ENCODE measurements at regions not wholly inside any gene's neighbourhood (a gene's known extent, or its start where the extent isn't known, plus 50 kb on each side); places are given as distances from the start of the nearest gene placed in this dataset.

DNA sequence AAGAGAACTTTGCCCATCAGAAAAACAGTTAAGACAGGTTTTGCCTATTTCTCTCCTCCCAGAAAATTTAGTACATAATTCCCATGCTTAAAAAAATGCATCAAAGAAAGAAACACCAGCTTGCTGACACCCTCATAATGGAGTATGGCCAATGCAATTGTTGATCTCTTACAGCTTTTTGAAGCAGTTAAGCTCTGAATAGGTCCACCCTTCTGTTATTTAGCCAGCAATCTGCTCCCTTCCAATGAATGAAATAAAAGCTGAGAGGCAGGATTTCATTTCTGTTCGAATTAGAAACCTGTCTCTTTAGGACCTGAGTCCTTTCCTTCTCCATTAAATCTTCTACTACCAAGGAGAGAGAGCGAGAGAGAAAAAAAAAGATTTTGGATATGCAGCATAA lies 288.7 kb downstream of the RNF144B start:
- no peak for DNase-seq

GRCh38 chr6:18676548-18676947 lies 289.4 kb downstream of the RNF144B start:
- no peak for DNase-seq

- no peak for DNase-seq
These were observed 293.7 kb downstream of the RNF144B start for GRCh38 chr6:18680842-18681241.

- DNase-seq: no peak
These were observed 294.8 kb downstream of the RNF144B start for GRCh38 chr6:18681832-18682503.

- DNase-seq: no peak
These were observed 297.2 kb downstream of the RNF144B start for GRCh38 chr6:18684343-18684742.

DNA sequence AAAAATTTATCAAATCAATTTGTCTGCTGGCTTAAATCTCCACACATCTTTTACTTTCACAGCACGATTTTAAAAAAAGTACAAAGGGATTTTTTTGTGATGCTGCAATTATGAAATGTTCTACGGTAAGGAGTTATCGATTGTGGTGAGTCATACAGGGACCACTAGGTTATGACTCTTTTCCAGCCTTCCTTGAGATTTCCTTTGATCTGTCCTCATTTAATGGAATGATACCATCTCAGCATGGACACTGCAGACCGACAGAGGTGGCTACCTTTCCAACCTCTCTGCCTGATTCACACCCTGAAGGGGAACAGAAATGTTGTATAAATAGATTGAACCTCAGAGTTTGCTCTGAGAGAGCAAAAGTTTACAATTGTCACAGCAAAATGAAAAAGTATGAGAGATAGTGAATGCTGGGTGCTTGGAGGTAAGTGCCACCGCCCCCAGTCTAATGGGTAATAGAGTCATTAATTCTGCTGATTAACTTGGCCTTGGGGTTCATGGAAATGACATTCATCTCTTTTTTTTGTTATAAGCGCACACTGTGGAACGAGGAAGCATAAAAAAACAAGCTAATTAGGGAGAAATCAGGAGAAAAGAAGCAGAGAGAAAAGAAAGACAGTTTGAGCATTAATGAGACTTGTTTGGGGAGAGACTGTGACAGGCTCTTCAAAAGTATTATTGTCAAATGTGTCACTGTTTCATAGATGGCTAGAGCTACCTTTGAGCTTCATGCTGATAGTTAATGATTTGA lies 306.0 kb downstream of the RNF144B start:
- DNase-seq: no peak

- DNase-seq: no peak
These were observed 306.7 kb downstream of the RNF144B start for GRCh38 chr6:18693881-18694280.

DNA sequence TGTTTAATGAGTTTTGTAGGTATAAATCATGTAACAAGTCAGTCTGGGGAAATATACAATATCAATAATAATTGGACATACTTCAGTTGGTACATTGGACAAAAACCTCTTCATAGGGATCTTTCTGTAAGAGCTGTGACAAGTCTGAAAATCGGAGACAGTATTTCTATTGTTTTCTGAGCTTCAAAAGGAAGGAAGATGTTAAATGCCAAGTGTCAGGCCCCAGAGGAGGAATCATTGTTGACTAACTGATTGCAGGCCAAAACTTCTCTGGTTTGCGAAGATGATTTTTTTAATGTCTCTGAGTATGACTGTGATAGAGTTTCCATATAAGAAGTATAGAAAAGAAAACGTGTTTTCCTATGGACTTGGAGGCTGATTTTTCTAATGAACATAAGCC lies 316.4 kb downstream of the RNF144B start:
- no peak for DNase-seq

- peak; percentile 20 for DNase-seq
These were observed 320.7 kb downstream of the RNF144B start for GRCh38 chr6:18707714-18708439.

- DNase-seq: no peak
These were observed 325.4 kb downstream of the RNF144B start for GRCh38 chr6:18712595-18712994.

GRCh38 chr6:18720075-18720474 lies 332.9 kb downstream of the RNF144B start:
- DNase-seq: no peak

DNA sequence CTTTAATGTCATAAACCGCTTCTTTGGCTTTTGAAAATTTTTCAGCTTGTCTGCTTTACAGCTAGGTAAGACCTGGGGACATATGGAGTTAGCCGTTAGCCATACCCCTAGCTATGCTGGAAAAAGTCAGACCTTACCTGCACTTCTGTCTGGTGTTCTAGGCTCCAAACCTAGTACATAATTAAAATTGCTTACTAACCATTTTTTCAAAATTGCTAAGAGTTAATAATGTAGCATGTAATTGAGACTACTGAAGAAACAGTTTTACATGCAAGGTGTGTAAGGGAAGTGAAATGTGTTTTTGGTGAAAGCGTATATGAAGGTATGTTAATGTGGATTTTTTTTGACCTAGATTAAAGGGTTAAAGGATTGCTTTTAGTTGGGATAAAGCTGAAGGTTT lies 336.9 kb downstream of the RNF144B start:
- DNase-seq: no peak

- DNase-seq: no peak
These were observed 338.3 kb downstream of the RNF144B start for GRCh38 chr6:18725449-18725848.

DNA sequence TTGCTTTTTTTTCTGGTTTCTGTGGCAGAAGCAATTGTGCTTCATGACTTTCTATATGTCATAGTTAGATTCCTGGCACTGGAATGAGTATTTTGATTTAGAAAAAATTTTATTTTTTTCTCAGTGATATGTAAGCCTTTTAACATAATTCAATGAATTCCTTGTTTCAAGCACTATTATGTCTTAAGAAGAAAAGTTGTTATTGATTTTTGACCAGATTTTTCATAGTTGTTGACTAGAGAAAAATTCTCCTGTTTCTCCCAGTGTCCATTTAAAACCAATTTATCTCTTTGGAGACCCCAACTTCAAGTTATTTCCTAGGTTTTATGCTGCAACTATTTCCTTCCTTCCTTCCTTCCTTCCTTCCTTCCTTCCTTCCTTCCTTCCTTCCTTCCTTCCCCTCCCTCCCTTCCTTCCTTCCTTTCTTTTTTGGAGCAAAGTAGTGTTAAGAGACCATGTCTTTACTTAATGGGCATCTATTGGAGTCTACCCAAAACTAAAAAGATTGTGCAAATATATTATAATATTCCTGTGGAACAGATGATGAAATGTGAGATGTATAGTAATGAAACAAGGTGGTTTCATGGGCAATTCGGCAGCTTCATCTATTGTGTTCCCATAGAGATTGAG lies 346.9 kb downstream of the RNF144B start:
- no peak for DNase-seq

DNA sequence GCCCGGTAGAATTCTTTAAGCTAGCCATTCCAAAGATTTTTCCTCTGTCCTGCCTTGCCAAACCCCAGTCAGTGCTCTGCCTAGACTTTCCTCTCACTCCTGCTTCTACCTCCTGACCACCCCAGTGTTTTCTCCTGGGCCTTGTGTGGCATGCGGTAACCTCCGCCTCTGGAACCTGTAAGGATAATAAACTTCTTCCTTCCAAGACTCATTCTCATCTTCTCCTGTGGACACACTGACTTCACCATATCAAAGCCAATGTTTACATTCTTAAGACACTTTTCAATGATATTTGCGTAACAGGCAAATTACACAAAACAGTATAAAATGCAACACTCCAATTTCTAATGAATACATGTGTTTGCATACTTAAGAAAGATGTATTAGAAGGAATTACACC lies 354.6 kb downstream of the RNF144B start:
- DNase-seq: no peak

DNA sequence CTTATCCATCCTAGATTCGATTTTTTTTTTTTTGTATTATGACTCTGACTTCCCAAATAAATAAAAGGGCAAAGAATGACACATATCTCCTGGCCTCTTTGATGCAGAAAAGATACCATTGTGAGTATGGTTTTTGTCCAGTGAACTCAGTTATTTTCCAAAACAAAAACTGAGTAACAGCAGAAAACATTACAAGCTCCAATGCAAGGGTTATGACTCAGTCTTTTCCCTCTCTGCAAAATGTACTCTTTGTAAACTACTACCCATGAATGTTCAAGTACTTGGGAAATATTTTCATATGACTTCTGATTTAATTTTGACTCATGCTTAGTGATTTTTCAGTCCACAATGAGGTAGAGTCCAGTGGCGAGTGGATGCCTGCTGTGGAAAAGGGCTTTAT lies 355.3 kb downstream of the RNF144B start:
- no peak for DNase-seq

DNA sequence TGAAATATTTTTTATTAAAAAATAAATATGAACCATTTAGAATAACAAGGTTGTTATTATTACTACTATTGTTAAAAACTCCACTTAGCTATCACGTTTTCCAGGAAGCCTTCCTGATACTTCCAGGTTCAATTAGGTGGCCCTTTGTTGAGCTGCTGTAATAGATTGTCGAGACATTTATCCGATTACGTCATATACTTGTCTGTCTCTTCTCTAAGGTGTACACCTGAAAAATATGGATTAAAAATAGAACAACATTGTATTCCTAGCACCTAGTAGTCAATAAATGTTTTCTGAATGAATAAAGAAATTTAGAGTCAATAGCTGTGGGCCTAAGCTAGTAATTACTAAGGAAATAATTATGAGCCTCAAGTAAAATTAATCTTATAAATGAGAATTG lies 359.6 kb downstream of the RNF144B start:
- DNase-seq: no peak

- no peak for DNase-seq
These were observed 361.2 kb downstream of the RNF144B start for GRCh38 chr6:18748314-18748713.

DNA sequence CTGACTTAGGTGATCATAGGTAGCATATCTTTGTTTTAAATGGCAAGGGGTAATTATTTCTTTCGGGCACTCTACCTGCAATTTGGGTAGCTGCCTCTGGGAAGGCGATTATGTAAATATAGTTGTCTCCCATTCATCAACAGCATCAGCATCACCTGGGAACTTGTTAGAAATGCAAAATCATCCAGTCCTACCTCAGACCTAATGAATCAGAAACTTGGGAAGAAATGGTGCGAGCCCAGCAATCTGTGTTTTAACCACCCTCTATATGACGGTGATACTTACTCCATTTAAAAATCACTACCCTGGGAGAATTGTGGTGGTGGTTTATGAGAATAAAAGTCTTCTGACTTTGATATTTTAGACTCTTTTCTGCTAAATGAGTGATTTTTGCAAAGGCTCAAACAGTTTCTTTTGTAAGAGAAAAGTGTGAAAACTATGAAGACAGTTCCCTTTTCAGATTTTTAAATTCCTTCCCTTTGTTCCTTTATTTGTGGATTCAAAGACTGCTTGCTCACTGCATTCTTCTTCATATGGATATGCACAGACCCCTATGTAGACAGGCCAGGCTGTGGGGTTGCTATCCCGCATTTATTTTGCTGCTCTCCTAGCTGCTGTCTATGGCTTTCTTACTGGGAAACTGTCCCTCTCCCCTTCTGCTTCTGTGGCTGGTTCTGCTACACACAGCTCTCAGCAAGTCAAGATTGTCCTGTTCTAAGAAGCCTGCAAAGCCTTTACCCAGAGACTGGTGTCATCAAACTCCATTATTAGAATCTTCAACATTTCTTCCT lies 365.3 kb downstream of the RNF144B start:
- DNase-seq: no peak

DNA sequence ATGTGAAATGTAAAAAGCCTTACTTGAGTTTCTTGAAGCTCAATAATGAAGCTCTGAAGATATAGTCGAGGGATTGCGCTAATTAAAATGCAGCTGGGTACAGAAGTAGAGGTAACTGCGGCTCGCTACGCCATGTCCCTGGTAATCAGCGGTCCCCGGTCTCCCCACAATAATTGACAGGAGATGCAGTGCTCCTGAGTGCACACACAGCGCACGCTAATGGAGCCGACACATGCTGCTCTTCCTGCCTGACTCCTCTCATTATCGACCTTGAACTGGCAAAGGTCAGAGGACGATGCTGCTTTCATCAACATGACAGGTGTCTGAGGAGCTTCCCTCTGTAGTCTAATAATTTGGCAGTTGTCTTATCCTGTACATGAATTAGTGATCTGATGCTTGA lies 365.9 kb downstream of the RNF144B start:
- no peak for DNase-seq

DNA sequence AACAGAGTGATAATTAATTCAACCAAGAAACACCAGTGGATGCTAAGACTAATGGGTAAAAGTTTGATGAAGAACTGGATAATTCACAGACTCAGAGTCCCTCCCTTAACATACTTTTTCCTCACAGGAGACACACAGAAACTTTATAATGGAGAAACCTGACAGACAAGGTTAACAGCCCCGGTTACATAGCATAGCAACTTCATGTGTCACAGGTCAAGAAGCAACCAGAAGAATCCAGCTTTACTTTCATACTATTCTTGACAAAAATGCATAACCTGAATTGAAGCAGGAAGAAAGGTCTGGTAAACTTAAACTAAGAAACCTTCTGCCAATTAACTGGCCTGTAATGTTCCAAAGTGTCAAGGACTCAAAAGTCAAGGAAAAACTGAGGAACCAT lies 375.9 kb downstream of the RNF144B start:
- no peak for DNase-seq

DNA sequence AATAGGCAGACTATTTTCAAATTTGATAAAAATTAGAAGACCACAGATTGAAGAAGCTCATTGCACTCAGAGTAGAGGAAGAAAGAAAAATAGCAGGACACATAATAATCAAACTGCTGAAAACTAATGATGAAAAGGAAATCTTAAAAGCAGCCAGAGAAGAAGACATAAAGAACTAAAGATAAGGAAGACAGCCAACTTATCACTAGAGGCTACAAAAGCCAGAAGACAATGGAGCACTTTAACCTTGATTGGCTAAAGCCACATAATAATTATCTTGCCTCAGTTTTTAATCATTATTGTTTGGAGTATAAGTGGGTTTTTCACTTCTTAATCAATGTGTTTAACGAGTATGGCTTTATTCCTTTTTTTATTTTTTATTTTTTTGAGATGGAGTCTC lies 397.6 kb downstream of the RNF144B start:
- no peak for DNase-seq
